22Rv1 (cell line): ENCODE measurements at regions not wholly inside any gene's neighbourhood (a gene's known extent, or its start where the extent isn't known, plus 50 kb on each side); places are given as distances from the start of the nearest gene placed in this dataset.

Experiments
- H3K27ac ChIP-seq: fragments of 450-650 bp; 2 replicates; pipeline ENCODE4 v1.5.1; 2017
- CTCF ChIP-seq: fragments of 450-650 bp; IDR thresholded peaks from 2 replicates; pipeline ENCODE4 v1.5.1; 2017; ENCODE audit warnings: mild to moderate bottlenecking
- ZFX ChIP-seq: fragments of 450-650 bp; IDR thresholded peaks from 2 replicates; pipeline ENCODE4 v1.6.1; 2017; ENCODE audit warnings: antibody characterized with exemption, borderline replicate concordance

- no peak for TF ChIP-seq ZFX
- no peak for TF ChIP-seq CTCF
- H3K27ac ChIP-seq = no peak overlapping the region
These were observed 521.8 kb upstream of the ZEB2 start for GRCh38 chr2:145041706-145042105.

GRCh38 chr2:145040433-145040832, 520.5 kb upstream of the ZEB2 start:
- no peak overlapping the region for H3K27ac ChIP-seq
- TF ChIP-seq ZFX = no peak
- TF ChIP-seq CTCF = no peak

- TF ChIP-seq ZFX (no peak), CTCF (no peak)
- H3K27ac ChIP-seq = no peak overlapping the region
These were observed 518.2 kb upstream of the ZEB2 start for GRCh38 chr2:145038041-145038525.

- TF ChIP-seq CTCF = no peak
- no peak for TF ChIP-seq ZFX
- H3K27ac ChIP-seq = no peak overlapping the region
These were observed 516.6 kb upstream of the ZEB2 start for GRCh38 chr2:145036421-145037011.

GRCh38 chr2:145034511-145034910, 514.6 kb upstream of the ZEB2 start:
- no peak for TF ChIP-seq ZFX
- TF ChIP-seq CTCF = no peak
- no peak overlapping the region for H3K27ac ChIP-seq

- TF ChIP-seq CTCF (no peak), ZFX (no peak)
- no peak overlapping the region for H3K27ac ChIP-seq
These were observed 513.5 kb upstream of the ZEB2 start for GRCh38 chr2:145033438-145033837.

- no peak for TF ChIP-seq CTCF
- no peak for TF ChIP-seq ZFX
- no peak overlapping the region for H3K27ac ChIP-seq
These were observed 512.9 kb upstream of the ZEB2 start for GRCh38 chr2:145032791-145033190.
